ENCODE measurements at regions not wholly inside any gene's neighbourhood (a gene's known extent, or its start where the extent isn't known, plus 50 kb on each side); places are given as distances from the start of the nearest gene placed in this dataset.

DNA sequence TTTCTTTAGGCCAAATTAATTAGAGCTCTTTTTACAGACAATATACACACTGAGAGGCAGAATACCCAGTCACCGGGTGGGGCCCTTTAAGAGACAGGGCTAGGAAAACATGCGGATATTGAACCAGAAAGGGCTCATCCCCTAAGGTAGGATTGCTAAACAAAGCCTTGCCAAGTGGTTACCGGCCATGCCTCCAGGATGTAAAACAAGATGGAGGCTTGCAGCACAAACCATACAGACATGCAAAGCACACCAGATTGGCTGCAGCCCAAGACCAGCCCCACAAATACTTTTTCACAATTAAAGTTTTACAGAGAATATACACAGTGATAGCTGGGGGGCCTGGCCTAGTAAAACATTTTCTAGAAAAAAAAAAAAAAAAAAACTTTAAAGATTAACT lies 210.0 kb downstream of the KLHL4 start:
- Histone ChIP-seq H3K9me3 (ENCODE audit: control extremely low read depth in 1 of 5, control insufficient read depth in 4 of 5, insufficient read depth in 2 of 5, low read depth in 1 of 5, low read length in 4 of 5) (no peaks in the 10 kb centered on the region), H3K4me1 (ENCODE audit: control extremely low read depth in 1 of 4, control insufficient read depth in 4 of 4, insufficient read depth in 4 of 4, low read length in 3 of 4) (no peaks in the 10 kb centered on the region), H3K27me3 (replicated peaks in 2 of 5; ENCODE audit: control insufficient read depth in 4 of 5, insufficient read depth in 5 of 5, low read length in 4 of 5) (no peaks in the 10 kb centered on the region), H3K36me3 (ENCODE audit: control insufficient read depth in 4 of 4, insufficient read depth in 4 of 4, low read length in 3 of 4) (no peaks in the 10 kb centered on the region), H3K4me3 (ENCODE audit: control insufficient read depth in 1 of 7, extremely low read depth in 1 of 7, insufficient read depth in 4 of 7, low read depth in 2 of 7, low read length in 6 of 7) (no peak overlapping the region), H3K27ac (ENCODE audit: insufficient read depth in 1 of 2, low read depth in 1 of 2, low read length in 2 of 2, poor library complexity in 1 of 2, severe bottlenecking in 2 of 2) (no peak overlapping the region)
- DNase-seq = no peak
- POLR2A ChIA-PET = no interaction called here
- WGBS (ENCODE audit: insufficient coverage) = 56% methylated on average over 3 of the region's 3 CpGs
- CTCF ChIA-PET = no interaction called here

DNA sequence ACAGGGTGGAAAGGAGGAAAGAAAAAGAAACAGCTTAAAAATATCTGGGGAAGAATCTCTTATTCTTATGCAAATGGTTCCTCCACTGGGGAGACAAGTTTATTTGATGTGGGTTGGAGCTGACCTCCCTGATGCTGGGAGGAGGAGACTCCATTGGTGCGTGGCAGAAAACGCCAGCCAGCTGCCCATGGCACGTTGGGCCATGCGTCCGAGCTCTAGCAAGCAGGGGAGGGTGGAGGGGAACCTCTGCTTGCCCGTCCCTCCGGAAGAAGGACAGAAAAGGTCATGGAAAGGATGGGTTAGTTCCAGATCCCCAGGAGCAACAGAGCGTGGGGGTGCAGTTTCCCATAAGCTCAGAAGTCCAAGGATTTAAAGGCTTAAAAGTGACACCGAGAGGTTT lies 210.4 kb downstream of the KLHL4 start:
- Histone ChIP-seq H3K4me1 (ENCODE audit: control extremely low read depth in 1 of 4, control insufficient read depth in 4 of 4, insufficient read depth in 4 of 4, low read length in 3 of 4) (no peaks in the 10 kb centered on the region), H3K9me3 (ENCODE audit: control extremely low read depth in 1 of 5, control insufficient read depth in 4 of 5, insufficient read depth in 2 of 5, low read depth in 1 of 5, low read length in 4 of 5) (no peaks in the 10 kb centered on the region), H3K4me3 (ENCODE audit: control insufficient read depth in 1 of 7, extremely low read depth in 1 of 7, insufficient read depth in 4 of 7, low read depth in 2 of 7, low read length in 6 of 7) (no peak overlapping the region), H3K36me3 (ENCODE audit: control insufficient read depth in 4 of 4, insufficient read depth in 4 of 4, low read length in 3 of 4) (no peaks in the 10 kb centered on the region), H3K27me3 (replicated peaks in 2 of 5; ENCODE audit: control insufficient read depth in 4 of 5, insufficient read depth in 5 of 5, low read length in 4 of 5) (no peaks in the 10 kb centered on the region), H3K27ac (ENCODE audit: insufficient read depth in 1 of 2, low read depth in 1 of 2, low read length in 2 of 2, poor library complexity in 1 of 2, severe bottlenecking in 2 of 2) (no peak overlapping the region)
- WGBS (ENCODE audit: insufficient coverage) = 65% methylated on average over 9 of the region's 9 CpGs
- CTCF ChIA-PET = interaction anchor here (0.5 kb wide), 1 partner anchor 359 kb away, joined by 3 read pairs; no protein-coding TSS in a partner anchor
- DNase-seq = no peak
- POLR2A ChIA-PET = no interaction called here

DNA sequence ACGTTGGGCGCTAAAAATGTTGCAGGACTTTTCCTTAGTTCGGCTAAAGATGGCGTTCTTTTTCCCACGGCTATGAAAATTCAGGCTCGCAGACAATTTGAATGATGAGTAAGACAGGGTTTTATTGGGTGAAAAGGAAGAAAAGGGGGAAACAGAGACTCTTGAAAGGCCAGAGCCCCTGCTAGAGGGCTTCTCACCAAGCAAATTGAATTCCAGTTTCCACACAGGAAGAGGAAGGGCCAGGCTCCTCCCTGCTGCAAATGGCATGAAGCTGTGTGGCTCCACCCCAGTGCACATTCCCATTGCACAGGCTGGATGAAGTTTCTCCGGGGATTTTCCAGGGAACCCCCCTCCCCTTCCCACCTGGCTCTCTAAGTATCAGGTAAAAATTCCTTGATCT lies 210.9 kb downstream of the KLHL4 start:
- Histone ChIP-seq H3K27me3 (replicated peaks in 2 of 5; ENCODE audit: control insufficient read depth in 4 of 5, insufficient read depth in 5 of 5, low read length in 4 of 5) (no peaks in the 10 kb centered on the region), H3K4me1 (ENCODE audit: control extremely low read depth in 1 of 4, control insufficient read depth in 4 of 4, insufficient read depth in 4 of 4, low read length in 3 of 4) (no peaks in the 10 kb centered on the region), H3K9me3 (ENCODE audit: control extremely low read depth in 1 of 5, control insufficient read depth in 4 of 5, insufficient read depth in 2 of 5, low read depth in 1 of 5, low read length in 4 of 5) (no peaks in the 10 kb centered on the region), H3K36me3 (ENCODE audit: control insufficient read depth in 4 of 4, insufficient read depth in 4 of 4, low read length in 3 of 4) (no peaks in the 10 kb centered on the region), H3K4me3 (ENCODE audit: control insufficient read depth in 1 of 7, extremely low read depth in 1 of 7, insufficient read depth in 4 of 7, low read depth in 2 of 7, low read length in 6 of 7) (no peak overlapping the region), H3K27ac (ENCODE audit: insufficient read depth in 1 of 2, low read depth in 1 of 2, low read length in 2 of 2, poor library complexity in 1 of 2, severe bottlenecking in 2 of 2) (no peak overlapping the region)
- ChIA-PET CTCF (interaction anchor here (0.5 kb wide), 1 partner anchor 358 kb away, joined by 3 read pairs; no protein-coding TSS in a partner anchor), POLR2A (no interaction called here)
- no peak for DNase-seq
- WGBS (ENCODE audit: insufficient coverage) = 95% methylated on average over 7 of the region's 7 CpGs

DNA sequence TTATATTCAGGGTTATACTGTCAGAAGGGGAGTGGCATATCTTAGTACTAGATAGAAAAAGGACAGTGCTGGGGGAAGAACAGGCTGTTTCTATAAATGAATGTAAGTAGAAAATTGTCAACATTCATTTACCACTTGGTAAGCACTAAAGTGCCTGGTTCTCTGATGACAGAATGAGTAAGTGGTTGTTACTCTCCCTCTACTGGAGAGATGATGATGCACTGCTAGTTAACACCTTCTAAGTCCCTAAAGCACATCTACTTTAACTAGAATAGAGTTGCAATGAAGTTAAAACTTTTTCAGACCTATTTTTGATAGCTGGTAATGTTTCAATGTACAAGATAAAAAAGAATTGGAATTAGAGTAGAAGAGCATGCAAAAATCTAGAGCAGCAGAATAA lies 214.5 kb downstream of the KLHL4 start:
- Histone ChIP-seq H3K9me3 (ENCODE audit: control extremely low read depth in 1 of 5, control insufficient read depth in 4 of 5, insufficient read depth in 2 of 5, low read depth in 1 of 5, low read length in 4 of 5) (no peaks in the 10 kb centered on the region), H3K36me3 (ENCODE audit: control insufficient read depth in 4 of 4, insufficient read depth in 4 of 4, low read length in 3 of 4) (no peaks in the 10 kb centered on the region), H3K4me3 (ENCODE audit: control insufficient read depth in 1 of 7, extremely low read depth in 1 of 7, insufficient read depth in 4 of 7, low read depth in 2 of 7, low read length in 6 of 7) (no peak overlapping the region), H3K27ac (ENCODE audit: insufficient read depth in 1 of 2, low read depth in 1 of 2, low read length in 2 of 2, poor library complexity in 1 of 2, severe bottlenecking in 2 of 2) (no peak overlapping the region), H3K4me1 (ENCODE audit: control extremely low read depth in 1 of 4, control insufficient read depth in 4 of 4, insufficient read depth in 4 of 4, low read length in 3 of 4) (no peaks in the 10 kb centered on the region), H3K27me3 (replicated peaks in 2 of 5; ENCODE audit: control insufficient read depth in 4 of 5, insufficient read depth in 5 of 5, low read length in 4 of 5) (no peaks in the 10 kb centered on the region)
- ChIA-PET POLR2A (no interaction called here), CTCF (no interaction called here)
- no peak for DNase-seq

DNA sequence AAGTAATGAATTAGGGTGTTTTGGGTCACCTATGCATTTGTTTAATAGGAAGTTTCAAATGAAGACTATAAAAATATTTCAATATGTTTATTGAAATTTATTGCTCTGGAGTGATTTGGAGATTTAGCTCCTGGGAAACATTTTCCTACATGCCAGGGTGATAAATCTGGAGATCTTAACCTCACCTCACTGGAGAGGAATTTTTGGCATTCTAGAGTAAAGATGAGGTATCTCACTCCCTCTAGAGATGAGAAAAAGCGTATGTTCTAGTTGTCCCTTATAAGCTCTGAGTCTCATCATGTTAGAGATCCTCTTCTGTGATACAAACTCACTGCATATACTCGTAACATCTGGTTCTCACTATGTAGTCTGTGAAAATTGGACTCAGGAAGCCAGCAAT lies 219.0 kb downstream of the KLHL4 start:
- Histone ChIP-seq H3K27ac (ENCODE audit: insufficient read depth in 1 of 2, low read depth in 1 of 2, low read length in 2 of 2, poor library complexity in 1 of 2, severe bottlenecking in 2 of 2) (no peak overlapping the region), H3K27me3 (replicated peaks in 2 of 5; ENCODE audit: control insufficient read depth in 4 of 5, insufficient read depth in 5 of 5, low read length in 4 of 5) (no peaks in the 10 kb centered on the region), H3K4me3 (ENCODE audit: control insufficient read depth in 1 of 7, extremely low read depth in 1 of 7, insufficient read depth in 4 of 7, low read depth in 2 of 7, low read length in 6 of 7) (no peak overlapping the region), H3K36me3 (ENCODE audit: control insufficient read depth in 4 of 4, insufficient read depth in 4 of 4, low read length in 3 of 4) (no peaks in the 10 kb centered on the region), H3K9me3 (ENCODE audit: control extremely low read depth in 1 of 5, control insufficient read depth in 4 of 5, insufficient read depth in 2 of 5, low read depth in 1 of 5, low read length in 4 of 5) (no peaks in the 10 kb centered on the region), H3K4me1 (ENCODE audit: control extremely low read depth in 1 of 4, control insufficient read depth in 4 of 4, insufficient read depth in 4 of 4, low read length in 3 of 4) (no peaks in the 10 kb centered on the region)
- WGBS (ENCODE audit: insufficient coverage) = 69% methylated on average over 2 of the region's 2 CpGs
- ChIA-PET CTCF (no interaction called here), POLR2A (no interaction called here)
- no peak for DNase-seq

DNA sequence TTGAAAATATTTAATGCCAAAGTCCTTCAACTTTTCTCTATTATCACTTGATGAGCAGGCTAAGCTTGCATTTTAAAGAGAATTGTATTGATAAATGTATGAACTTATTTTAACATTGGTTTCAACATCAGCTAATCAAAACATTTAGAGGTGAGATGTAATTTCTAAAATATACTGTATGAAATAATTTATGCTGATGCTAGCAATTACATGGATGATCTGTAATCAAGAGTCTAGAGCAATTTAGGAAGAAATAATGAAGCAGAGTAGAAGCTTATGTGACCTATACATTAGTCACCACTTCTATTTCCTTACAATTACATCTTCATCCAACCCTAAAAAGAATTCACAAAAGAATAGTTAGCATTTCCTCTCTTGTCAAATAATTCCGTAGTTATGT lies 226.8 kb downstream of the KLHL4 start:
- CTCF ChIA-PET = no interaction called here
- H3K9me3 ChIP-seq (ENCODE audit: control extremely low read depth in 1 of 5, control insufficient read depth in 4 of 5, insufficient read depth in 2 of 5, low read depth in 1 of 5, low read length in 4 of 5) = no peaks in the 10 kb centered on the region
- H3K36me3 ChIP-seq (ENCODE audit: control insufficient read depth in 4 of 4, insufficient read depth in 4 of 4, low read length in 3 of 4) = no peaks in the 10 kb centered on the region
- no CpG with 5 or more reads among the region's 1 CpG for WGBS (ENCODE audit: insufficient coverage)
- no peak for DNase-seq
- no peaks in the 10 kb centered on the region for H3K4me1 ChIP-seq (ENCODE audit: control extremely low read depth in 1 of 4, control insufficient read depth in 4 of 4, insufficient read depth in 4 of 4, low read length in 3 of 4)
- no peak overlapping the region for H3K27ac ChIP-seq (ENCODE audit: insufficient read depth in 1 of 2, low read depth in 1 of 2, low read length in 2 of 2, poor library complexity in 1 of 2, severe bottlenecking in 2 of 2)
- no peaks in the 10 kb centered on the region for H3K27me3 ChIP-seq (replicated peaks in 2 of 5; ENCODE audit: control insufficient read depth in 4 of 5, insufficient read depth in 5 of 5, low read length in 4 of 5)
- H3K4me3 ChIP-seq (ENCODE audit: control insufficient read depth in 1 of 7, extremely low read depth in 1 of 7, insufficient read depth in 4 of 7, low read depth in 2 of 7, low read length in 6 of 7) = no peak overlapping the region
- POLR2A ChIA-PET = no interaction called here

DNA sequence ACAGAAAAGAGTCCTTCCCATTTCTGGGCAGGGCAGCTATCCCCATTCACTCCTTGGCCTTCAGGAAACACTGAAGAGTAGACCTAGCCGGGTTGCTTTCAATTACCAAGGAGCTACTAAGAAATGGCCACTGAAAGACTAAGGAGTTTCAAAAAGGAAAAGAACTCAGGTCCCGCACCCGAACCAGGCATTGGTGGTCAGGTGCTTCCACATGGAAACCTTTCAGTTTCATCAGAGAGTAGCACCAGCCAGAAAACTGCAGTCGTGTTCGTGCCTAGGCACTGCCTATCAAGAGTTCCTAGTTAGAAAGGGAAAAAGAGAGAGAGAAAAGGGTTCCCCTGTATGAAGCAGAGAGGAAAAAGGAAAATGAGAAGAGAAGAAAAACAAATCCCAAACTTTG lies 237.9 kb downstream of the KLHL4 start:
- CTCF ChIA-PET = no interaction called here
- POLR2A ChIA-PET = no interaction called here
- WGBS (ENCODE audit: insufficient coverage) = 98% methylated on average over 5 of the region's 5 CpGs
- Histone ChIP-seq H3K4me3 (ENCODE audit: control insufficient read depth in 1 of 7, extremely low read depth in 1 of 7, insufficient read depth in 4 of 7, low read depth in 2 of 7, low read length in 6 of 7) (no peak overlapping the region), H3K4me1 (ENCODE audit: control extremely low read depth in 1 of 4, control insufficient read depth in 4 of 4, insufficient read depth in 4 of 4, low read length in 3 of 4) (no peaks in the 10 kb centered on the region), H3K27me3 (replicated peaks in 2 of 5; ENCODE audit: control insufficient read depth in 4 of 5, insufficient read depth in 5 of 5, low read length in 4 of 5) (no peaks in the 10 kb centered on the region), H3K36me3 (ENCODE audit: control insufficient read depth in 4 of 4, insufficient read depth in 4 of 4, low read length in 3 of 4) (no peaks in the 10 kb centered on the region), H3K9me3 (ENCODE audit: control extremely low read depth in 1 of 5, control insufficient read depth in 4 of 5, insufficient read depth in 2 of 5, low read depth in 1 of 5, low read length in 4 of 5) (no peaks in the 10 kb centered on the region), H3K27ac (ENCODE audit: insufficient read depth in 1 of 2, low read depth in 1 of 2, low read length in 2 of 2, poor library complexity in 1 of 2, severe bottlenecking in 2 of 2) (no peak overlapping the region)
- no peak for DNase-seq

DNA sequence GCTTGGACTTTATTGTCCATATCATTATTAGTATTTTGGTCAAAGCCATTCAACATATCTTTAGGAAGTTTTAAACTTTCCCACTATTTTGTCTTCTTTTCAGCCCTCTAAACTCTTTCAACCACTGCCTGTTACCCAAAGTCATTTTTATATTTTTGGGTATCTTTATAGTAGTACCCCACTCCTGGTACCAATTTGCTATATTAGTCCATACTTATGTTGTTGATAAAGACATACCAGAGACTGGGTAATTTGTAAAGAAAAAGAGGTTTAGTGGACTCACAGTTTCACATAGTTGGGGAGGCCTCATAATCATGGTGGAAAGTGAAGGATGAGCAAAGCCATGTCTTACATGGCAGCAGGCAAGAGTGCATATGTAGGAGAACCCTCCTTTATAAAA lies 271.4 kb downstream of the KLHL4 start:
- H3K27ac ChIP-seq (ENCODE audit: insufficient read depth in 1 of 2, low read depth in 1 of 2, low read length in 2 of 2, poor library complexity in 1 of 2, severe bottlenecking in 2 of 2) = no peak overlapping the region
- H3K9me3 ChIP-seq (ENCODE audit: control extremely low read depth in 1 of 5, control insufficient read depth in 4 of 5, insufficient read depth in 2 of 5, low read depth in 1 of 5, low read length in 4 of 5) = no peaks in the 10 kb centered on the region
- H3K4me3 ChIP-seq (ENCODE audit: control insufficient read depth in 1 of 7, extremely low read depth in 1 of 7, insufficient read depth in 4 of 7, low read depth in 2 of 7, low read length in 6 of 7) = no peak overlapping the region
- no peaks in the 10 kb centered on the region for H3K27me3 ChIP-seq (replicated peaks in 2 of 5; ENCODE audit: control insufficient read depth in 4 of 5, insufficient read depth in 5 of 5, low read length in 4 of 5)
- H3K36me3 ChIP-seq (ENCODE audit: control insufficient read depth in 4 of 4, insufficient read depth in 4 of 4, low read length in 3 of 4) = no peaks in the 10 kb centered on the region
- no peak for DNase-seq
- H3K4me1 ChIP-seq (ENCODE audit: control extremely low read depth in 1 of 4, control insufficient read depth in 4 of 4, insufficient read depth in 4 of 4, low read length in 3 of 4) = no peaks in the 10 kb centered on the region
- ChIA-PET POLR2A (no interaction called here), CTCF (no interaction called here)

Data from common myeloid progenitor, CD34-positive (primary cell).